ENCODE measurements at regions not wholly inside any gene's neighbourhood (a gene's known extent, or its start where the extent isn't known, plus 50 kb on each side); places are given as distances from the start of the nearest gene placed in this dataset.

DNA sequence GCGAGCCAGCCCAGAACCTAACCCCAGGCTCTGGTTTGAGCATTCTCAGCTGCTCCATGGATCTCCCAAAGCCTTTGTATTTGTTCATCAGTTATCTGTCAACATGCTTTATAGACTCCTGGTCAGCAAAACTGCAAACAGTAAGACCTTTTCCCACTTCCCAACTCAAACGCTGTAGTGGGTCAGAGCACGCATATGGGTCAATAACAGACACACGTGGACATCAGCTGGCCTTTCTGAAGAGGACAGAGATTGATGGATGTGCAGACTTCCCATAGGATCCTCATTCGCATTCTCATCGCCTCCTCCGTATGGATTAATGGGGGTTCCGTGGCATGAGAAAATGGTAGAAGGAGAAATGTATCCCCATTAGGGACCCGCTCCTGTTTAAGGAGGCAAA lies 508.1 kb downstream of the EIPR1 start:
- Histone ChIP-seq H3K36me3 (no peaks in the 10 kb centered on the region), H3K27me3 (no peaks in the 10 kb centered on the region), H3K27ac (no peak overlapping the region), H3K4me3 (no peak overlapping the region), H3K4me1 (ENCODE audit: insufficient read depth) (no peaks in the 10 kb centered on the region), H3K9me3 (no peaks in the 10 kb centered on the region)
- 69 to 75% (median 73%) methylated on average over 9 of the region's 9 CpGs for WGBS, 3 donors
- intact Hi-C loops (cut with DNase I), result no loop called here
- TF ChIP-seq EP300 (IDR thresholded peaks at IDR 0.05), result no peak
- TF ChIP-seq, protein P1, sequence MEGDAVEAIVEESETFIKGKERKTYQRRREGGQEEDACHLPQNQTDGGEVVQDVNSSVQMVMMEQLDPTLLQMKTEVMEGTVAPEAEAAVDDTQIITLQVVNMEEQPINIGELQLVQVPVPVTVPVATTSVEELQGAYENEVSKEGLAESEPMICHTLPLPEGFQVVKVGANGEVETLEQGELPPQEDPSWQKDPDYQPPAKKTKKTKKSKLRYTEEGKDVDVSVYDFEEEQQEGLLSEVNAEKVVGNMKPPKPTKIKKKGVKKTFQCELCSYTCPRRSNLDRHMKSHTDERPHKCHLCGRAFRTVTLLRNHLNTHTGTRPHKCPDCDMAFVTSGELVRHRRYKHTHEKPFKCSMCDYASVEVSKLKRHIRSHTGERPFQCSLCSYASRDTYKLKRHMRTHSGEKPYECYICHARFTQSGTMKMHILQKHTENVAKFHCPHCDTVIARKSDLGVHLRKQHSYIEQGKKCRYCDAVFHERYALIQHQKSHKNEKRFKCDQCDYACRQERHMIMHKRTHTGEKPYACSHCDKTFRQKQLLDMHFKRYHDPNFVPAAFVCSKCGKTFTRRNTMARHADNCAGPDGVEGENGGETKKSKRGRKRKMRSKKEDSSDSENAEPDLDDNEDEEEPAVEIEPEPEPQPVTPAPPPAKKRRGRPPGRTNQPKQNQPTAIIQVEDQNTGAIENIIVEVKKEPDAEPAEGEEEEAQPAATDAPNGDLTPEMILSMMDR (IDR thresholded peaks at IDR 0.05), result no peak
- no peak for TF ChIP-seq POLR2A (IDR thresholded peaks at IDR 0.05)
- no peak for DNase-seq

DNA sequence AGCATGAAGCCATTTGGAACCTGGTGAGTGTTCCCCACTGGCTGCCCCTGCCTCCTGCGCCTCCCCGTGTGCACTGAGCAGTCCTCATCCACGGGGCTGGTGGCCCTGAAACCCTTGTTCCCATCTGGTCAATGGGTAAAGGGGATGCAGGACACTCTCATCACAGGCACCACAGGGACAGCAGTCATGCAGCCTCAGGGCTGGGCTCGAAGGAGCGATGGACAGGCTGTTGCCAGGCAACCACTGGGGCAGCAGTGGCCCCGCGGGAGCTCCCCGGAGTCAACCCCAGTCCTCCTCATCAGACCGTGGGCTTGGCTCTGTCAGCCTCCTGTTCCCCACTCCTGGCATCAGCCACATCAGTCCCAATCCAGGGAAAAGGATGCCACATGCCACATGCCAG lies 509.5 kb downstream of the EIPR1 start:
- Histone ChIP-seq H3K27me3 (no peaks in the 10 kb centered on the region), H3K4me3 (no peak overlapping the region), H3K4me1 (ENCODE audit: insufficient read depth) (no peaks in the 10 kb centered on the region), H3K9me3 (no peaks in the 10 kb centered on the region), H3K36me3 (no peaks in the 10 kb centered on the region), H3K27ac (no peak overlapping the region)
- TF ChIP-seq EP300 (IDR thresholded peaks at IDR 0.05) (no peak), POLR2A (IDR thresholded peaks at IDR 0.05) (no peak)
- TF ChIP-seq, protein P1 (IDR thresholded peaks at IDR 0.05), result no peak
- intact Hi-C loops (cut with DNase I), result no loop called here
- no peak for DNase-seq
- 57 to 65% (median 62%) methylated on average over 9 of the region's 9 CpGs for WGBS, 3 donors

DNA sequence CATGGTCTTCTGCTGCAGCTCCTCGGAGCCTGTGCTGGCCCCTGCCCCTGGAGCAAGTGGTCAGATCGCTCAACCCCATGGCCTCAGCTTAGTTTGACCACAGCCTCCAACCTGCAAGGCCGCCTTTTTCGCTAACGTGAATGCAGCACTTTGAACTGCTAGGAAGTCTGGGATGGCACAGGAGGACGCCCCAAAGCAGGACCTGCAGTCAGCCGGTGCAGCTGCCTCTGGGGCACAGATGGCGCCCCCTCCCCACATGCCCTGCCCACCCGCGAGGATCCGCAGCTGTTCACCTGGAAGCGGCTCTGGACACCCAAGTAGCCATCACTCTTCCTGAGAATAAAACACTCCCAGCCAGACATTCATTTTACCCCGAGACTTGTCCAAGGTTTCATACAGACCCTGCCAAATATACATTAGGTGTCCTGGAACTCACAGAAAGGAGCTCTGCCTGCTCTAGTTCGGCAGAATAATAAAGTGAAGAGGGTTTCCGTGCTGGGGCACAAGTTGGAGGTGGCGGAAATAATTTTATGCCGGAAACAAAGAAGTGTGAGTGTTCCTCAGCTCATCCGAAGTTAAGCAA lies 510.1 kb downstream of the EIPR1 start:
- Histone ChIP-seq H3K9me3 (no peaks in the 10 kb centered on the region), H3K36me3 (no peaks in the 10 kb centered on the region), H3K4me1 (ENCODE audit: insufficient read depth) (no peaks in the 10 kb centered on the region), H3K4me3 (no peak overlapping the region), H3K27me3 (no peaks in the 10 kb centered on the region), H3K27ac (no peak overlapping the region)
- TF ChIP-seq, protein P1 (IDR thresholded peaks at IDR 0.05), result no peak
- TF ChIP-seq EP300 (IDR thresholded peaks at IDR 0.05) (no peak), POLR2A (IDR thresholded peaks at IDR 0.05) (no peak)
- WGBS, 3 donors, result 62 to 69% (median 66%) methylated on average over 18 of the region's 18 CpGs
- no peak for DNase-seq
- intact Hi-C loops (cut with DNase I), result no loop called here

DNA sequence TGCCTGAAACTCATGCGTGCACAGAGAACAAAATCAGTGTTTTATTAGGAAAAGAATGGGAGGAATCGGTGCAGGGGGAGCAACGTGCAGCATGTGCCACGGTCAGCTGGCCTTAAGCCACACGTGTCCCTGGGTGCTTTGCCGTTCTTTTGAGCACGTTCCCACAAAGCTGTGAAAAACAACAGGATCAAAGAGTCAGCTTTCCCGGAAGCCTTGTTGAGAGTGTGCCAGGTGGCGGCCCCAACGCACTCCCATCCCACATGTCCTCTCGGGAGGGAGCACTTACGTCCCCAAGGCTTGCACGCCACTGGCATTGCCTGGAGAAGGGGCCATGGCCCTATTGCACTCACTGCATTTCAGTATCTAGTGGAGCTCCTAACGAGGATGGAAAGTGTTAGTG lies 511.2 kb downstream of the EIPR1 start:
- no peak overlapping the region for H3K4me3 ChIP-seq
- no peaks in the 10 kb centered on the region for H3K27me3 ChIP-seq
- DNase-seq, result no peak
- intact Hi-C loops (cut with DNase I), result no loop called here
- TF ChIP-seq EP300 (IDR thresholded peaks at IDR 0.05) (no peak), POLR2A (IDR thresholded peaks at IDR 0.05) (no peak)
- TF ChIP-seq, protein P1 (IDR thresholded peaks at IDR 0.05), result no peak
- no peaks in the 10 kb centered on the region for H3K9me3 ChIP-seq
- no peaks in the 10 kb centered on the region for H3K36me3 ChIP-seq
- H3K4me1 ChIP-seq (ENCODE audit: insufficient read depth), result no peaks in the 10 kb centered on the region
- WGBS, 3 donors, result 14 to 32% (median 18%) methylated on average over 14 of the region's 14 CpGs
- no peak overlapping the region for H3K27ac ChIP-seq
